ENCODE measurements at regions not wholly inside any gene's neighbourhood (a gene's known extent, or its start where the extent isn't known, plus 50 kb on each side); places are given as distances from the start of the nearest gene placed in this dataset.

DNA sequence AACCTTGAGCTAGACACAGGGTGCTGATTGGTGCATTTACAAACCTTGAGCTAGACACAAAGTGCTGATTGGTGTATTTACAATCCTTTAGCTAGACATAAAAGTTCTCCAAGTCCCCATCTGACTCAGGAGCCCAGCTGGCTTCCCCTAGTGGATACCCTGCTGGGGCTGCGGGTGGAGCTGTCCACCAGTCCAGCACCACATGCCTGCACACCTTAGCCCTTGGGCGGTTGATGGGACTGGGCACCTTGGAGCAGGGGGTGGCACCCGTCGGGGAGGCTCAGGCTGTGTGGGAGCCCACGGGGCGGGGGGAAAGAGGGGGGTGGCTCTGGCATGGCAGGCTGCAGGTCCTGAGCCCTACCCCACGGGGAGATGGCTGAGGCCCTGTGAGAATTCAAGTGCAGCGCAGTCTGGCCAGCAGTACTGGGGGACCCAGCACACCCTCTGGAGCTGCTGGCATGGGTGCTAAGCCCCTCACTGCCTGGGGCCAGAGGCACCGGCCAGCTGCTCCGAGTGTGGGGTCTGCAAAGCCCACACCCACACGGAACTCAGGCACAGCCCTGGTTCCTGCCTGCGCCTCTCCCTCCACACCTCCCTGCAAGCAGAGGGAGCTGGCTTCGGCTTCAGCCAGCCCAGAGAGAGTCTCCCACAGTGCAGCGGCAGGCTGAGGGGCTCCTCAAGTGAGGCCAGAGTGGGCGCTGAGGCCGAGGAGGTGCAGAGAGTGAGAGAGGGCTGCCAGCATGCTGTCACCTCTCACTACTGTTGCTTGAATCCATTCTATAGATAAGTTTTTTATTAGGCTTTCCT lies 369.8 kb upstream of the SMIM30 start:
- intact Hi-C loops (cut with DNase I): no loop called here
- no peaks in the 10 kb centered on the region for H3K9me3 ChIP-seq
- no peak overlapping the region for H3K4me3 ChIP-seq
- no peak for TF ChIP-seq CTCF (IDR thresholded peaks at IDR 0.05)
- H3K36me3 ChIP-seq: no peaks in the 10 kb centered on the region
- peaks cover 0 to 7% of the 10 kb centered on the region in 2 donors for H3K4me1 ChIP-seq
- no peak overlapping the region for H3K27ac ChIP-seq
- no peak for DNase-seq (ENCODE audit: low spot score in 2 of 2)
- no peaks in the 10 kb centered on the region for H3K27me3 ChIP-seq

DNA sequence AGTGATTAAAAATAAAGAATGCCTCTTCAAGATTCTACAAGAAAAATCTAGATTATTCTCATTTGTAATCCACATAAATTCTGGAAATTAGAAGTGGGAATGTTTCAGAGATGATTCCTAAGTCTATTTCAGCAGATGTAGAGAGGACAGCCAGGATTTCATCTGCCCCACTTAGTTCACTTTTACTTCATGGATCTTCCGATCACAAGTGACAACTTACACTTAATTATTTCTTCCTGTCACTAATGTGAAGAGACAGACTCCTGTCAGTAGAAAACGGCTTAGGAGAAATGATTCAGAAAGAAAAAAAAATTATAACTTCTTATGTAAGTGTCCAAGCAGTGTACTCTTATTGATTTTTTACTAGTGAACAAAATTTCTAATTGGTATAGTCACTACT lies 368.2 kb upstream of the SMIM30 start:
- no peak for DNase-seq (ENCODE audit: low spot score in 2 of 2)
- Histone ChIP-seq H3K27ac (no peak overlapping the region), H3K27me3 (no peaks in the 10 kb centered on the region), H3K4me3 (no peak overlapping the region), H3K36me3 (no peaks in the 10 kb centered on the region), H3K9me3 (no peaks in the 10 kb centered on the region), H3K4me1 (no peaks in the 10 kb centered on the region)
- intact Hi-C loops (cut with DNase I): no loop called here
- no peak for TF ChIP-seq CTCF (IDR thresholded peaks at IDR 0.05)

DNA sequence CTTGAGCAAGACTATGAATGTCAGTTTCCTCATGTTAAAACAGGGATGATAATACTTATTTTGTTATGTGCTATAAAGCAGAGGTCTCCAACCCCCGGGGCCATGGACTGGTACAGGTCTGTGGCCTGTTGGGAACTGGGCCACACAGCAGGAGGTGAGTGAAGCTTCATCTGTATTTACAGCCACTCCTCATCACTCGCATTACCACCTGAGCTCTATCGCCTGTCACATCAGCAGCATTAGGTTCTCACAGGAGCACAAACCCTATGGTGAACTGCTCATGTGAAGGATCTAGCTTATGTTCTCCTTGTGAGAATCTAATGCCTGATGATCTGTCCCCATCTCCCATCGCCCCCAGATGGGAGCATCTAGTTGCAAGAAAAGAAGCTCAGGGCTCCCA lies 365.3 kb upstream of the SMIM30 start:
- Histone ChIP-seq H3K9me3 (no peaks in the 10 kb centered on the region), H3K36me3 (no peaks in the 10 kb centered on the region), H3K4me3 (no peak overlapping the region), H3K4me1 (no peaks in the 10 kb centered on the region), H3K27ac (no peak overlapping the region), H3K27me3 (no peaks in the 10 kb centered on the region)
- intact Hi-C loops (cut with DNase I): no loop called here
- no peak for DNase-seq (ENCODE audit: low spot score in 2 of 2)
- TF ChIP-seq CTCF (IDR thresholded peaks at IDR 0.05): no peak

- no peak for TF ChIP-seq CTCF (IDR thresholded peaks at IDR 0.05)
- Histone ChIP-seq H3K27ac (no peak overlapping the region), H3K9me3 (no peaks in the 10 kb centered on the region), H3K27me3 (no peaks in the 10 kb centered on the region), H3K4me3 (no peak overlapping the region), H3K36me3 (no peaks in the 10 kb centered on the region), H3K4me1 (no peaks in the 10 kb centered on the region)
- intact Hi-C loops (cut with DNase I): no loop called here
- DNase-seq (ENCODE audit: low spot score in 2 of 2): no peak
Observed at GRCh38 chr7:113480537-113480936, 362.2 kb upstream of the SMIM30 start.

DNA sequence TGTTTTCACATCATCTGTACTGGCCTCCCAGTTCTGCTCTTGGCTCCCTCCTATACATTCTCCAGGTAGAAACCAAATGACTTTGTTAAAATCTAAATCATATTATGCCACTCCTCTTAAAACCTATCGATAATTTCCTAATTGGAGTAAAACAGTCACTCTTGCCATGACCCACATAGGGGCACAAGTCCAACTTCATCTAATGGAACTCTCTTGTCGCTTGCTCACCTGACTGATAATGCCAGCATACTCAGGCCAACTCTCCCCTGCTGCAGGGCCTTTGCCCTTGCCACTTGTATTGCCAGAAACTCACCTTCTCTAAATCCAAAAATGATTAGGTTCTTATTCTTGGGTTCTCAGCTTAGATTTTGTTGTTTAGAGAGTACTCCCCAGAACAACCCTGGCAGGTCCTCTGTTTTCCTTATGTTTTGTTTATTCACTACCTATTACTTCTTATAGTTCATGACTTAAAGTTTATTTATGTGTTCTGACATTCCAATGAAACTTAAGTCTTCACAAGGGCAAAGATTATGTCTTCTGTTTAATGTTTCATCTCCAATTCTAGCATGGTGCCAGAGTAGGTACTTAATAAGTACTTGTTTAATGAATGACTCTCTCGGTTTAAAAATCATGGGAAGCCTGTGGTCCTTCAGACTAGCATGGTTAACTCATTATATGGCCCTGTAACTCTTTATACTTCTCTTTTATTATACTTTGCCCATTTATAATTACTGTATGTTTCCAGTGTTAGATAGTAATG lies 345.9 kb upstream of the SMIM30 start:
- DNase-seq (ENCODE audit: low spot score in 2 of 2): no peak
- H3K9me3 ChIP-seq: no peaks in the 10 kb centered on the region
- intact Hi-C loops (cut with DNase I): no loop called here
- H3K27me3 ChIP-seq: no peaks in the 10 kb centered on the region
- H3K27ac ChIP-seq: no peak overlapping the region
- no peak overlapping the region for H3K4me3 ChIP-seq
- no peaks in the 10 kb centered on the region for H3K36me3 ChIP-seq
- TF ChIP-seq CTCF (IDR thresholded peaks at IDR 0.05): no peak
- H3K4me1 ChIP-seq: peaks cover 0 to 4% of the 10 kb centered on the region in 2 donors

All from ascending aorta (tissue), 2 donors.